ENCODE measurements at regions not wholly inside any gene's neighbourhood (a gene's known extent, or its start where the extent isn't known, plus 50 kb on each side); places are given as distances from the start of the nearest gene placed in this dataset.
"Not testable (repeated sequence)": the region's sequence is repeated elsewhere in the genome, so short reads cannot be mapped to it uniquely, and the experiment has no call there.

DNA sequence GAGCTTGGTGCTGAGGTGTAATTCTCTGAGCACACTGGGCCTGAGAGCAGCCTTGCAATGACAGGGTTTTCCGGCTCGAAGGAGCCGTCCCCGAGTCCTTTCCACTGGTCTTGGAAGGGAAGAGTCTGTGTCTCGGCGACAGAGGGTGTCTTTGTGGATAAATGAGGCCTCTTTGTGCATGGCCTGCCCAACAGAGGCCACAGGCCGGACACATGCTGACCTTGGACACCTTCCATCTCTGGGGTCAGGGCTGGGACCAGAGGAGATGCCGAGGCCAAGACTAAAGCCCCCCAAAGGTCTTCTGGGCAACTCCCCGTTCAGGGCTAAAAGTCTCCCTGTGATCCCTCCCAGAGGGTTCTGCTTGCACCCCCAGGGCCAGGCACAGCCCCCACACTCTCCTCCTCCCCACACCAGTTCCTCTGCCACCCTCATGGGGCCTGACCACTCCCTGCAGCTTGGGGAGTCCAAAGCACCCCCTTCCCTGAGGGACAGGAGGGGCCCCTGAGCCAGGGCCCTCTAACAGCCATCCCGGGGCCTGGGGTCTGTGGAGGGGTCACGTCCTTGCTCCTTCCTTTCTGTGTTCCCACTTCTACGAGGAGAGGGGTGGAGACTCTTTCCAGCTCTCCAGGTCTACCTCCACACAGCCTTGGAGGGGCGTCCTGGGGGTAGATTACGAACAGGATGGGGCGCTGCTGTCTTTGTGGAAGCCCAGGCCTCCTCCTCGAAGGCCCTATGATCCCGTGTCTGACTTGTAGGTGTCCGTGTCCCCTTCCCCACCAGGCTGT is 130.6 kb upstream of the FAM20C start:
- Mint-ChIP-seq H3K9me3 (no peaks in the 10 kb centered on the region), H3K27ac (no peak overlapping the region), H3K27me3 (peaks cover 11% of the 10 kb centered on the region), H3K4me1 (peaks cover 14% of the 10 kb centered on the region), H3K36me3 (no peaks in the 10 kb centered on the region), H3K4me3 (no peak overlapping the region)
- no peak for ATAC-seq

- ATAC-seq, result no peak
- peaks cover 13% of the 10 kb centered on the region for H3K27me3 Mint-ChIP-seq
Measured at GRCh38 chr7:62361-63116, 129.8 kb upstream of the FAM20C start.

DNA sequence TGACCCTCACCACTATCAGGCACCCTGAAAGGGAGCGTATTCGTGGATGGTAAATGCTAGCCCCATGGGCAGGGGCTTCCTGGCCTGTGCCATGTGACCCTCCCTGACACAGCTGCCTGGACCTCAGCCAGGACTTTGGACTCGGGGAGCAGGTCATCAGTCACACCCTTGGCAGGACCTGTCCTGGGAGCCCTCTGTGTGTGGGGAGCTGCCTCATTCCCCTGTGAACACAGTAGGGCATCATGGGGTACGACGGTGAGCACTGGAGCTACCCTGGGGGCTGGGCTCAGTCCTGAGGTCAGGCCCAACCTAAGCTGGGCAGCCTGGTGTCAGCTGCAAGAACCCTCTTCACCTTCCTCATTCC is 129.3 kb upstream of the FAM20C start:
- Mint-ChIP-seq H3K27ac (no peak overlapping the region), H3K36me3 (no peaks in the 10 kb centered on the region), H3K27me3 (peaks cover 13% of the 10 kb centered on the region), H3K9me3 (no peaks in the 10 kb centered on the region), H3K4me3 (no peak overlapping the region), H3K4me1 (peaks cover 14% of the 10 kb centered on the region)
- no peak for ATAC-seq

More at GRCh38 chr7:62361-63116, 129.8 kb upstream of the FAM20C start:
- Mint-ChIP-seq H3K4me1 (peaks cover 14% of the 10 kb centered on the region), H3K9me3 (no peaks in the 10 kb centered on the region), H3K4me3 (no peak overlapping the region), H3K36me3 (no peaks in the 10 kb centered on the region), H3K27ac (no peak overlapping the region)

DNA sequence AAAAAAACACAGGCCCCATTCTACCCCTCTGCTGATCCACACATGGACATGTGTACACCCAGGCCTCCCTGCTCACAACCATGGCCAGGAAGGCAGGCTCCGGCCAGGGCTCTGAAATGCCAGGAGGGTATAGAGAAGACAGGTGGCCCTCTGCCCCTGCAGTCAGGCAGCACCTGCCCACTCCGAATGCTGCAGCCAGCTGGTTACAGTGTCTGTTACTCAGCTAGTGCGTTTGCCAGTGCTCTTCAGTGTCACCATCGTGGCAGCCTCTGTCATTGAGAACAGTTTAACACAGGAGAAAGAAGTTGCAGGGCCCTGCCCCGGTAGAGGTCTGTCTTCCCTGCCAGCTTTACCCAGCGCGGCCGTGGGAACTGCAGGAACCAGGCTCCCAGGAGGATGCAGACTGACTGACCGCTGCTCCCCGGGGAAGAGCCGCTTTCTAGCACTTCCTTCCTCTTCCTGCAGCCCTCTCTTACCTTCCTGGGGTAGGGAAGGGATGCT is 128.8 kb upstream of the FAM20C start:
- H3K4me3 Mint-ChIP-seq, result no peak overlapping the region
- ATAC-seq, result no peak
- H3K27me3 Mint-ChIP-seq, result peaks cover 13% of the 10 kb centered on the region
- peaks cover 14% of the 10 kb centered on the region for H3K4me1 Mint-ChIP-seq
- H3K27ac Mint-ChIP-seq, result no peak overlapping the region
- H3K9me3 Mint-ChIP-seq, result no peaks in the 10 kb centered on the region
- no peaks in the 10 kb centered on the region for H3K36me3 Mint-ChIP-seq

GRCh38 chr7:64098-64915 is 128.1 kb upstream of the FAM20C start:
- Mint-ChIP-seq H3K27me3 (peaks cover 13% of the 10 kb centered on the region), H3K4me1 (peaks cover 14% of the 10 kb centered on the region), H3K9me3 (no peaks in the 10 kb centered on the region), H3K4me3 (no peak overlapping the region), H3K27ac (no peak overlapping the region), H3K36me3 (no peaks in the 10 kb centered on the region)
- no peak for ATAC-seq

DNA sequence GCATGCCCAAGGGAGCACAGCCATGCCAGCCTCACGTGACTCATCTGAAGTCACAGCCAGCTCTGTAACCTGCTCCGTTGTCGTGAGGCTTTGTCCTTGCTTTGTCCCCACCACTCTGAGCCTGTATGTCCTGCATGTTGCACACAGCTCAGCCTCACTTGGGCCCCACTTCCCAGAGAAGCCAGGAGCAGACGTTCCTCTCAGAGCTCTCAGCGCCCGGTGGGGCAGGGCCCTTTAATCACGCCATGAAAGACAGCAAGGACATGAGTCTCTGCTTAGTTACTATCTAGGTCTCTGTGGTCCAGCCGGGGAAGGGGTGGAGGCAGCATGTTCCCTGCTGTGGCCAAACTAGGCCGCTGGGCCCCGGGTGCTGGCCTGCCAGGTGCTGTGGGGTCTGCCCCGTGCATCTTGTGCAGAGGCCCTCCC is 127.4 kb upstream of the FAM20C start:
- Mint-ChIP-seq H3K27me3 (peaks cover 13% of the 10 kb centered on the region), H3K4me3 (no peak overlapping the region), H3K4me1 (peaks cover 14% of the 10 kb centered on the region), H3K9me3 (no peaks in the 10 kb centered on the region), H3K36me3 (no peaks in the 10 kb centered on the region), H3K27ac (no peak overlapping the region)
- no peak for ATAC-seq

DNA sequence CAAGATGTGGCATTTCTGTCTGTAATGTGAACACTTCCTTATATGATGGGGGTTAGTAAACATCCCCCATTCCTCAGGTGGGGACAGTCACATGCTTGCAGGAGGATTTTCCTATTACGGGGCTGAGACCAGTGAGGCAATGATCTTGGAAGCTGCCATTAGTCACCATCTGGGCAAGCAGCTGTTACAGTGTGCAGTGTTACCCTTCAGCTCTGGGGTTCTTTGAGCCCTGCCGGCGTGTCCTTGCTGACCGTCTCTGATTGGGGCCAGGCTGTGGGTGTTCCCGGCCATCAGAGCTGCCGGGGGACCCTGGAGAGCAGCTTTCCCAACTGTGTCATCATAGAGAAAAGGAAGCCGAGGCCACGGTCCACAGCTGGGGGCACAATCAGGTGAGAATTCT is 126.8 kb upstream of the FAM20C start:
- Mint-ChIP-seq H3K4me1 (peaks cover 14% of the 10 kb centered on the region), H3K36me3 (no peaks in the 10 kb centered on the region), H3K27ac (no peak overlapping the region), H3K9me3 (no peaks in the 10 kb centered on the region), H3K4me3 (no peak overlapping the region), H3K27me3 (peaks cover 13% of the 10 kb centered on the region)
- ATAC-seq, result no peak

- H3K4me1 Mint-ChIP-seq, result peaks cover 14% of the 10 kb centered on the region
- H3K9me3 Mint-ChIP-seq, result no peaks in the 10 kb centered on the region
- no peak overlapping the region for H3K4me3 Mint-ChIP-seq
- H3K27ac Mint-ChIP-seq, result no peak overlapping the region
- ATAC-seq, result no peak
- peaks cover 13% of the 10 kb centered on the region for H3K27me3 Mint-ChIP-seq
- H3K36me3 Mint-ChIP-seq, result no peaks in the 10 kb centered on the region
Measured at GRCh38 chr7:66296-66695, 126.1 kb upstream of the FAM20C start.

GRCh38 chr7:66741-67140 is 125.6 kb upstream of the FAM20C start:
- no peak overlapping the region for H3K4me3 Mint-ChIP-seq
- ATAC-seq, result no peak
- H3K27me3 Mint-ChIP-seq, result peaks cover 13% of the 10 kb centered on the region
- H3K36me3 Mint-ChIP-seq, result no peaks in the 10 kb centered on the region
- H3K4me1 Mint-ChIP-seq, result peaks cover 14% of the 10 kb centered on the region
- no peak overlapping the region for H3K27ac Mint-ChIP-seq
- no peaks in the 10 kb centered on the region for H3K9me3 Mint-ChIP-seq

DNA sequence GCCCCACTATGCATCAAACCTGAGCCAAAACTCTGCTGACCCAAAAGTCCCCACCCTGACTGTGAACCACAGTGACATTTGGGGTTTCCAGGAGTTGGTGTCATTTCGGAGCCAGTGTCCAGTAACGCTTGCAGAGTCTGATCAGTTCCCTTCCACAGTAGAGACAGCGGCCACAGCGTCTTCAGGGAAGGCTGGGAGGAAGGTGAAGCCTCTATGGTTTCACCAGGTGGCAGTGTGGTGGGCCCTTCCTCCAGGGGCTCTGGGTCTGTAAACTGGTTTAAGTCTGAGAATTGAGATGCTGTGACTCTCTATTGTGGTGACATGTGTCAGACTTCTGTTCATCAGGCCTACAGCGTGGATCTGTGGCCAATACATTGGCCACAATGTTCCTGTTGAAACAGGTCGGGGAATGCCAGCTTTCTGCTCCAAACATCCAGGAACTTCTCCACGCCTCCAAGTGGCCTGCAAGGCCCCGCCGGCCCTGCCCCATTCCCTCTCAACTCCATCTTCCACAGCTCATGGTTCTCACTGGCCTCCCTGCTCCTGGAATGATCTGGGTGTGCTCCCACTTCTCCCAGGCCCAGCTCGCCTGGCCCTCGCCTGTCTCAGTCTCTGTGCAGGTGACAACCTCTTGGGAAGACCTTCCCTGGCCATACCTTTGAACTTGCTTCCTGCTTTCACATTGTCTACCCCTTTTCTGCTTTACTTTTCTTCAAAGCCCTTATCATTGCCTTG is 124.5 kb upstream of the FAM20C start:
- Mint-ChIP-seq H3K36me3 (no peaks in the 10 kb centered on the region), H3K27me3 (peaks cover 13% of the 10 kb centered on the region), H3K9me3 (no peaks in the 10 kb centered on the region), H3K27ac (no peak overlapping the region), H3K4me1 (peaks cover 14% of the 10 kb centered on the region), H3K4me3 (no peak overlapping the region)
- ATAC-seq, result no peak

DNA sequence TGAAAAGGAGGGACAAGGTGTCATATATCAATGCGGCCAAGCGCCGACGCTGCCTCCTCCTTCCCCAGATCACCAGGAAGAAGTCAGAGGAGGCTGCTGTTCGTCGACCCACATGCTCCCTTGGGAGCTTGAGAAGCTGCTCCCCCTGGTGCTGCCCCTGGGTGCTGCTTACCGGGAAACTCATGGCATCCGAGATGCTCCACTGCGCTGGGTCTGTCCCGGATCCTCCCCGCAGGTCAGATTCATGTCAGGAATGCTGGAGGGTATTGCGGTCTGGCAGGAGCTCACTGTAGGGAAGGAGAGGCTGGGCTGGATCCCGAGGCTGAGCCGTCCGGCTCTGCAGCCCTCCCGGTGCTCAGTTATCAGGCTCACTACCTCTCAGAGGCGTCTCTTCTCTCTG is 123.7 kb upstream of the FAM20C start:
- Mint-ChIP-seq H3K9me3 (no peaks in the 10 kb centered on the region), H3K27me3 (peaks cover 13% of the 10 kb centered on the region), H3K27ac (no peak overlapping the region), H3K36me3 (no peaks in the 10 kb centered on the region), H3K4me1 (peaks cover 6% of the 10 kb centered on the region), H3K4me3 (no peak overlapping the region)
- ATAC-seq, result no peak

DNA sequence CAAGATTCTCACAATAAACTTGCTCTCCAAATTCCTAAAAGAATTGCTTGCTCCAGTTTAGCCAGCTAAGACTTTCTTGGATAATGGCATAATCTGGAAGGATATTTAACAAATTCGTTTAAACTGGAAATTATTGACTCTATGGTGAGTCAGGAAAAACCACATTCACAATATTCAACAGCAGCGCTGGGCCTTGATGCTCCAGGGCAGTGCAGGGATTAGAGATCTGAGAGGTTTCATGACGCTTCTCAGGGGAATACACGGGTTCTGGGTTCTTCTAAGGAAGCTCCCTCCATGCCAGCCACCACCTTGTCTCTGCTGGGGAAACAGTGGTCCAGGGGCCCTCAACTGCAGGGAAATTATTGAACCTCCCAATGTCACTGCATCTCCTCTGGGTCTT is 123.3 kb upstream of the FAM20C start:
- H3K27me3 Mint-ChIP-seq, result peaks cover 13% of the 10 kb centered on the region
- H3K9me3 Mint-ChIP-seq, H3K36me3 Mint-ChIP-seq, H3K4me1 Mint-ChIP-seq, H3K27ac Mint-ChIP-seq, H3K4me3 Mint-ChIP-seq, ATAC-seq: not testable (repeated sequence)

DNA sequence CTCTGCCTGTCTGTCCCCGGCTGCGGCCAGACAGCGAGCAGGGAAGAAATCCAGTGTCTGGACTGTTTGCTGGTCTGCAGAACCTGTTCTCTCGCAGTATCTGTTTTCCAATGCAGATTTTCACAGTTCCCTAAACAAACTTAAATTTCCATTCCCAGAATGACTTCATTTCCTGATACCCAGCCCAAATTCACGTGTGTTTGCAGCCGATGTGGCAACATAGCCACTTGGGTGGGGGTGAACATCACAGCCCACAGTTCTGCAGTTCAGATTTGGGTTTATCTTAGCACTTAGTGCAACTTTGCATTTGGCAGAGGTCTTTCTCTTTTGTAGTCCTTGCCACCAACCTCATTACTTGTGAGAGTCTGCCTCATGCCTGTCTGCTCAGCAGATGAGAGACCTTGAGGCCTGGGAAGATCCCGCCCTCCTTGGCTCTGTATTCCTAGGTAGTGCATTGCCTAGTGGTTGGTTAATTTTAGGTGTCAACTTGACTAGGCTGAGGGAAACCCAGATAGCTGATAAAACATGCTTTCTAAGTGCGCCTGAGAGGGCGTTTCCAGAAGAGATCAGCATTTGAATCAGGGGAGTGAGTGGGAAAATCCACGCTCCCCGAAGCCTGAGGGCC is 122.8 kb upstream of the FAM20C start:
- H3K36me3 Mint-ChIP-seq, ATAC-seq, H3K9me3 Mint-ChIP-seq, H3K4me3 Mint-ChIP-seq, H3K4me1 Mint-ChIP-seq, H3K27ac Mint-ChIP-seq: not testable (repeated sequence)
- H3K27me3 Mint-ChIP-seq, result peaks cover 13% of the 10 kb centered on the region

DNA sequence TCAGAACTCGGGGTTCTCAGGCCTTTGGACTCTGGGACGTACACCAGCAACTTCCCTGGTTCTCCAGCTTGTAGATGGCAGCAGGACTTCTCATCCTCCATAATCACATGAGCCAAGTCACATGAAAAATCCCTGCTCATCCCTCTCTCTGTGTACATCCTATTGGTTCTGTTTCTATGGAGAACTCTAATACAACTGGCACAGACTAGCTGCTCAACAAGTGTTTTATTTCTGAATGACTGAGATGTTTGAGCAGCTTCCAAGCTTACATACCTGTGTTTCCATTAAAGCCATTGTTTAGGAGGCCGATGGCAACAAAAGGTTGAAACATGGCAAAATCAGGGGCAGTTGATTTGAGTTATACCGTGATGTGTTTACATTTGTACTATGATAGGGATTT is 122.2 kb upstream of the FAM20C start:
- H3K27ac Mint-ChIP-seq, H3K4me1 Mint-ChIP-seq, ATAC-seq: not testable (repeated sequence)

More for the DNA sequence above, 122.2 kb upstream of the FAM20C start:
- H3K36me3 Mint-ChIP-seq, H3K9me3 Mint-ChIP-seq, H3K4me3 Mint-ChIP-seq: not testable (repeated sequence)
- H3K27me3 Mint-ChIP-seq, result peaks cover 13% of the 10 kb centered on the region
